Mammary epithelial cell (primary cell): ENCODE measurements at regions not wholly inside any gene's neighbourhood (a gene's known extent, or its start where the extent isn't known, plus 50 kb on each side); places are given as distances from the start of the nearest gene placed in this dataset.

Source experiments
- EZH2 ChIP-seq: IDR thresholded peaks from 2 replicates; pipeline ENCODE4 v1.6.1; 2012; ENCODE audit warnings: low read length, inconsistent platforms, borderline replicate concordance
- TF ChIP-seq, protein P1 (sequence below), 2 donors: IDR thresholded peaks in 1 of 2; conservative IDR thresholded peaks in 1 of 2; 2 replicates each; pipeline ENCODE4 v1.5.1; 2011 to 2012; ENCODE audit warnings: inconsistent platforms in 2 of 2, low read length in 2 of 2, mild to moderate bottlenecking in 2 of 2, control low read depth in 1 of 2, low read depth in 1 of 2; ENCODE audit not compliant: insufficient read depth in 1 of 2; ENCODE audit errors: extremely low read depth in 1 of 2

DNA sequence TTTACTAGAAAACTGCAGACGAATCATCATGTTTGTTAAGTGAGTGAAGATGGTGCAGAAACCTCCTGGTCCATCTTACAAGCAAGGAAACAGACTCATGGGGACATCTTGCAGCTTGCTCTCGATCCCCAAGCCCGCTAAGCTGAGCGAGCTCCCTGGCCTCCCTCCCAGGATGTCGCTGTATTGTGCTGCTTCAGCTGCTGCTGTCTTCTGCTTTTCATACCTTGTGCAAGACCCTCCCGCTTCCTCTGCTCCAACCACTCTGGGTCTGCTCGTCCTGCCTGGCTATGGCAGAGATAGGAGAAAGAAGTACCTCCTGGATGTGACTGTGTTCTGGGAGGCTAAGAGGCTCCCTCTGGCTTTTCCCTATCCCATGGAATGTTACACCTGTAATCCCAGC, 285.2 kb upstream of the FZD8 start:
- no peak for TF ChIP-seq EZH2
- TF ChIP-seq, protein P1, sequence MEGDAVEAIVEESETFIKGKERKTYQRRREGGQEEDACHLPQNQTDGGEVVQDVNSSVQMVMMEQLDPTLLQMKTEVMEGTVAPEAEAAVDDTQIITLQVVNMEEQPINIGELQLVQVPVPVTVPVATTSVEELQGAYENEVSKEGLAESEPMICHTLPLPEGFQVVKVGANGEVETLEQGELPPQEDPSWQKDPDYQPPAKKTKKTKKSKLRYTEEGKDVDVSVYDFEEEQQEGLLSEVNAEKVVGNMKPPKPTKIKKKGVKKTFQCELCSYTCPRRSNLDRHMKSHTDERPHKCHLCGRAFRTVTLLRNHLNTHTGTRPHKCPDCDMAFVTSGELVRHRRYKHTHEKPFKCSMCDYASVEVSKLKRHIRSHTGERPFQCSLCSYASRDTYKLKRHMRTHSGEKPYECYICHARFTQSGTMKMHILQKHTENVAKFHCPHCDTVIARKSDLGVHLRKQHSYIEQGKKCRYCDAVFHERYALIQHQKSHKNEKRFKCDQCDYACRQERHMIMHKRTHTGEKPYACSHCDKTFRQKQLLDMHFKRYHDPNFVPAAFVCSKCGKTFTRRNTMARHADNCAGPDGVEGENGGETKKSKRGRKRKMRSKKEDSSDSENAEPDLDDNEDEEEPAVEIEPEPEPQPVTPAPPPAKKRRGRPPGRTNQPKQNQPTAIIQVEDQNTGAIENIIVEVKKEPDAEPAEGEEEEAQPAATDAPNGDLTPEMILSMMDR (conservative IDR thresholded peaks at IDR 0.05 in 1 of 2, IDR thresholded peaks at IDR 0.05 in 1 of 2; ENCODE audit: extremely low read depth in 1 of 2, insufficient read depth in 1 of 2, low read depth in 1 of 2, low read length in 2 of 2), result no peak
